ENCODE measurements at regions not wholly inside any gene's neighbourhood (a gene's known extent, or its start where the extent isn't known, plus 50 kb on each side); places are given as distances from the start of the nearest gene placed in this dataset.
"Not testable (repeated sequence)": the region's sequence is repeated elsewhere in the genome, so short reads cannot be mapped to it uniquely, and the experiment has no call there.

DNA sequence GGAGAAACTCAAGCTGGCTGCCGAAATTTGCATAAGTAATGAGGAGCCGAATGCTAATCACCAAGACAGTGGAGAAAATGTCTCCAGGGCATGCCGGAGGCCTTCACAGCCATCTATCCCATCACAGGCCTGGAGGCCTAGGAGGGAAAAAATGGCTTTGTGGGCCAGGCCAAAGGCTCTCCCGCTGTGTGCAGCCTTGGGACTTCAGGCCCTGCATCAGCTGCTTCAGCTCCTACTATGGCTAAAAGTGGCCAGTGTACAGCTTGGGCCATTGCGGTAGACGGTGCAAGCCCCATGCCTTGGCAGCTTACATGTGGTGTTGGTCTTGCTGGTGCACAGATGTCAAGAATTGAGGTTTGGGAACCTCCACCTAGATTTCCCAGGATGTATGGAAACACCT, 162.6 kb upstream of the FAM47A start:
- TF ChIP-seq, protein P1, sequence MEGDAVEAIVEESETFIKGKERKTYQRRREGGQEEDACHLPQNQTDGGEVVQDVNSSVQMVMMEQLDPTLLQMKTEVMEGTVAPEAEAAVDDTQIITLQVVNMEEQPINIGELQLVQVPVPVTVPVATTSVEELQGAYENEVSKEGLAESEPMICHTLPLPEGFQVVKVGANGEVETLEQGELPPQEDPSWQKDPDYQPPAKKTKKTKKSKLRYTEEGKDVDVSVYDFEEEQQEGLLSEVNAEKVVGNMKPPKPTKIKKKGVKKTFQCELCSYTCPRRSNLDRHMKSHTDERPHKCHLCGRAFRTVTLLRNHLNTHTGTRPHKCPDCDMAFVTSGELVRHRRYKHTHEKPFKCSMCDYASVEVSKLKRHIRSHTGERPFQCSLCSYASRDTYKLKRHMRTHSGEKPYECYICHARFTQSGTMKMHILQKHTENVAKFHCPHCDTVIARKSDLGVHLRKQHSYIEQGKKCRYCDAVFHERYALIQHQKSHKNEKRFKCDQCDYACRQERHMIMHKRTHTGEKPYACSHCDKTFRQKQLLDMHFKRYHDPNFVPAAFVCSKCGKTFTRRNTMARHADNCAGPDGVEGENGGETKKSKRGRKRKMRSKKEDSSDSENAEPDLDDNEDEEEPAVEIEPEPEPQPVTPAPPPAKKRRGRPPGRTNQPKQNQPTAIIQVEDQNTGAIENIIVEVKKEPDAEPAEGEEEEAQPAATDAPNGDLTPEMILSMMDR (IDR thresholded peaks at IDR 0.05; ENCODE audit: unreplicated experiment in 3 of 3): no peak
- H3K36me3 Mint-ChIP-seq (ENCODE audit: low read depth): no peaks in the 10 kb centered on the region
- no peak overlapping the region for H3K4me3 Mint-ChIP-seq
- no peak overlapping the region for H3K27ac Mint-ChIP-seq
- H3K9me3 Mint-ChIP-seq: peaks cover 4% of the 10 kb centered on the region
- no peaks in the 10 kb centered on the region for H3K4me1 Mint-ChIP-seq
- H3K27me3 Mint-ChIP-seq (ENCODE audit: low read depth): no peaks in the 10 kb centered on the region

DNA sequence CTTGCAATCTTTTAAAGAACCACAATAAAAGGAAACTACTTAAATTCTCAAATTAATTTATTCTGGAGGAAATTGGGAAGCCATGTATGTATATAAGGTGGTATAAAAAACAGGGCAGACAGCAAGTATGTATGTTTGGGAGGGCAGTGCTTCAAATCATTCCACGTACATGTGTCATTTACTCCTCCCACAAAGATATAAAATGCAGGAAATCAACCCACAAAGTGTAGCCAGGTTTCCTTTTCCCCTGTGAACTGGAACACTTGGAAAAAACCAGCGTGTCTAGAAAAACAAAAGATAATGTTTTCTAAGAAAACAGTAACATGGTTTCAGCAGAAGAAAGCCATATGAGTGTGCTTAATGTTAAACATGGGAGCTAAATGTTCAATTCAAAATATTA, 156.7 kb upstream of the FAM47A start:
- Mint-ChIP-seq H3K9me3 (no peaks in the 10 kb centered on the region), H3K4me3 (no peak overlapping the region), H3K27ac (peak overlapping the region in 2 of 3 experiments; percentile 9 to 68), H3K4me1 (peaks cover 7% of the 10 kb centered on the region), H3K27me3 (ENCODE audit: low read depth) (no peaks in the 10 kb centered on the region), H3K36me3 (ENCODE audit: low read depth) (no peaks in the 10 kb centered on the region)
- TF ChIP-seq, protein P1 (IDR thresholded peaks at IDR 0.05; ENCODE audit: unreplicated experiment in 3 of 3): no peak

DNA sequence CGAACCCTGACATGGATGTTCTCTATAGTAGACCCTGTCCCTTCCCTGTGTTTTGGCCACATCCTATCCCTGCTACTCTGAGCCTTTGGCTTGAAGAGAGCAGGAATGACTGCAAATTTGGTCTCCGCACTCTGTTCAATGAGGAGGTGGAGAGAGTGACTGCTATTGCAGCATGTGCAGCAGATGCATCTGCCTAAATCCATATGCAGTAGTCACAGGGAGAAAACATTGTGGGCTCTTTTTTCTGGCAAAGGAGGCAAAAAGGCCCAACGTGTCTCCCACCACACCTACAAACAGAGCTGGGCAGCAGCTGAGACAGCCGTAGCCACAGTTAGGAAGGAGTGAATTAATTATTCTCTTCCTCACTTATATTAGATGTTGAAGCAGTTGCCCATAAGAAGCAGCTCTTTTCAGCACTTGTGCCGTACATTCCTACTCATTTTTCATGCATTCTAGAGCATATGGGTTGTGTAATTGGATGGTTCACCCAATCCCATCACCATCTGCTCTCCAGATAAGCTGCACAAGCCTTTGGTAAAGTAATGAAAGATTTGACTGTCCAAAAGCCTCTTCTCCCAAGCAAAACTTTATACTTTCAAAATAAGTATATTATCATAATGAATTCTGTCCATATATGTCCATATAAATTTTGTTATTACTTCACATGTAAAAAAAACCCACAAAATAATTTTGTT, 147.9 kb upstream of the FAM47A start:
- no peaks in the 10 kb centered on the region for H3K27me3 Mint-ChIP-seq (ENCODE audit: low read depth)
- no peaks in the 10 kb centered on the region for H3K36me3 Mint-ChIP-seq (ENCODE audit: low read depth)
- H3K4me1 Mint-ChIP-seq: no peaks in the 10 kb centered on the region
- H3K4me3 Mint-ChIP-seq: no peak overlapping the region
- H3K9me3 Mint-ChIP-seq: no peaks in the 10 kb centered on the region
- TF ChIP-seq, protein P1 (IDR thresholded peaks at IDR 0.05; ENCODE audit: unreplicated experiment in 3 of 3): no peak
- H3K27ac Mint-ChIP-seq: no peak overlapping the region

DNA sequence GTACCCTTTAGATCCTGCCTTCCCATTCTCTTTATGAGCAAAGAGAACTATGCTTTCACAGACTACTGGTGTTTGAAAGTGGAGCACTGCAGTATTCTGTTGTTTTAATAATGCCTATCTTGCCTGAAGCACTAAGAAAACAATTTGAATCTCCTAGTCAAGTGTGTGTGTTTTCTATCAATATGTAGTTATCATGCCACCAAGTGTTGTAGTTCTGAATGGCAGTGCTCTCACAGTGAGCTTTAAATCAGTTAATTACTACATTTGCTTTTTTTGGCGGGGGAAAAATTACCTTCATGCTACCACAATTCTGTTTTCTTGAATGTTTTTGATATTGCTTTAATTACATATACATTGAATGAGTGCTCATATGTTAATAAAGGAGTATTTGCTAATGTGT, 143.6 kb upstream of the FAM47A start:
- no peaks in the 10 kb centered on the region for H3K36me3 Mint-ChIP-seq (ENCODE audit: low read depth)
- H3K4me1 Mint-ChIP-seq: no peaks in the 10 kb centered on the region
- H3K27ac Mint-ChIP-seq: no peak overlapping the region
- H3K27me3 Mint-ChIP-seq (ENCODE audit: low read depth): no peaks in the 10 kb centered on the region
- no peaks in the 10 kb centered on the region for H3K9me3 Mint-ChIP-seq
- TF ChIP-seq, protein P1 (IDR thresholded peaks at IDR 0.05; ENCODE audit: unreplicated experiment in 3 of 3): peak; percentile 38 to 65 (median 44)
- H3K4me3 Mint-ChIP-seq: no peak overlapping the region

DNA sequence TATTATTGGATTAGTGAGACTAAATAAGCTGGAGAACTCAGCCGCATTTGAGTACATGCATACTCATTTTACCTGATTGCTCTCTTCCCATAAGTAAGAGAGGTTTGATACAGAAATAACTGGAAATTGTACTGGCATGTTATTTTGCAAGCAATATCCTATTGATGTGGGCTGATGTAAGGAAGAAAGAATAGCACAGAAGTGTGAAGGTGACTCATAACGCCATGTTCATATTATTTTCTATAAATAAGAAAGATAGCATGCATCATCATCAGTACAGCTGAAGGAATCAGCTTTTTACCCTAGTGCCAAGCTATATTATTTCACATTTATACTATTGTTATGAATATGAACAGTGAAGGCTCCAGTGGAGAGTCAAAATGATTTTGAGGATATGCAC, 138.3 kb upstream of the FAM47A start:
- H3K27ac Mint-ChIP-seq: no peak overlapping the region
- TF ChIP-seq, protein P1 (IDR thresholded peaks at IDR 0.05; ENCODE audit: unreplicated experiment in 3 of 3): no peak
- no peak overlapping the region for H3K4me3 Mint-ChIP-seq
- no peaks in the 10 kb centered on the region for H3K4me1 Mint-ChIP-seq
- no peaks in the 10 kb centered on the region for H3K27me3 Mint-ChIP-seq (ENCODE audit: low read depth)
- no peaks in the 10 kb centered on the region for H3K9me3 Mint-ChIP-seq
- no peaks in the 10 kb centered on the region for H3K36me3 Mint-ChIP-seq (ENCODE audit: low read depth)

DNA sequence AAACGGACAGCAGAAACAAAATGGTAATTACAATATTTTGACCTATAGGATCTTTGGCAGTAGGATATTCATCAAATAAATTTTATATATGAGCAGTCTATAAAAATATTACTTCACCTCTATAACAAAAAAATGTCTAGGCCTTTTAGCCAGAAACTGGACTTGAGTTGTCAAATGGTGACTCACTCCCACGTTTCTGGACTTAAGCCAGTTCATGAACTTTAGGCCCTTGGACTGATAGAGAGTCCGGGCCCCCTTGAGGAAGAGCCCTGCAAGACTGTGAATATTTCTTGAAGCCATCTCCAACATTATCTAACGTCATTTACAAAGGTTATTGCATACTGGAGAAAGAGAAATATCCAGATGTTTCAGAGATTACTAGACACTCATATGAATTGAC, 106.8 kb upstream of the FAM47A start:
- Mint-ChIP-seq H3K4me1 (no peaks in the 10 kb centered on the region), H3K36me3 (ENCODE audit: low read depth) (no peaks in the 10 kb centered on the region), H3K27me3 (ENCODE audit: low read depth) (no peaks in the 10 kb centered on the region), H3K4me3 (no peak overlapping the region), H3K9me3 (peaks cover 2% of the 10 kb centered on the region), H3K27ac (no peak overlapping the region)
- TF ChIP-seq, protein P1 (IDR thresholded peaks at IDR 0.05; ENCODE audit: unreplicated experiment in 3 of 3): no peak

DNA sequence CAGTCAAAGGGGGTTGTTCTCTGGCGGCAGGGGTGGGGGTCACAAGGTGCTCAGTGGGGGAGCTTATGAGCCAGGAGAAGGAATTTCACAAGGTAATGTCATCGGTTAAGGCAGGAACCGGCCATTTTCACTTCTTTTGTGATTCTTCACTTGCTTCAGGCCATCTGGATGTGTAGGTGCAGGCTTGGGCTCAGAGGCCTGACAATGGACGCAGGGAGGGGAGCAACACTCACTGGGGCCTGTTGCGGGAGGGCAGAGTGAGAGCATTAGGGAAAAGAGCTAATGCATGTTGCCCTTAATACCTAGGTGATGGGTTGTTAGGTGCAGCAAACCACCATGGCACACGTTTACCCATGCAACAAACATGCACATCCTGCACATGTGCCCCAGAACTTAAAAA, 98.0 kb upstream of the FAM47A start:
- H3K9me3 Mint-ChIP-seq; H3K27ac Mint-ChIP-seq; H3K27me3 Mint-ChIP-seq (ENCODE audit: low read depth); H3K4me1 Mint-ChIP-seq; H3K4me3 Mint-ChIP-seq; H3K36me3 Mint-ChIP-seq (ENCODE audit: low read depth): not testable (repeated sequence)
